ENCODE measurements at regions not wholly inside any gene's neighbourhood (a gene's known extent, or its start where the extent isn't known, plus 50 kb on each side); places are given as distances from the start of the nearest gene placed in this dataset.

DNA sequence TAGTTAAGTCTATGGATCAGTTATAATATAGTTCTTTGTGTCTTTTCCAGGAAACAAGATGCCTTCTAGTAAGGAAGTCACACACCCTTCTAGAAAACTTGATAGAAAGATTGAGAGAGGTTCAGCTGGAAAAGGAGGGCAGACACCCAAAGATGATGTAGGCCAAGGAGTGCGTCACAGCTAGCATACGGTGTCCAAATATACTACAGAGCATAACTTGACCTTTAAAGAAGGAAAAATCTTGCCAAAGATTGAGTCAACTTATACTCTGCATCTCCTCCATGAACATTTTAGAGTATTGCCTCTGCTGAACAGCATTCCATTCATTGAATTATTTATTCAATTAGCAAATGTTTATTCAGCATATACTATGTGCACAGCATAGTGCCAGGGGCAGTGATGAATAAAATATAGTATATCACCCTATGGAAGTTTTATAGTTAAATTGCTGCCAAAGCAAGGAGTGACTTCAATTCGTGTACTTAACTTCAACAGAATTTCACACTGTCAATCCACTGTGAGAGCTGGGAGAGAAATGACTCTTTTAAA lies 51.9 kb upstream of the SLC6A14 start:
- H3K27ac ChIP-seq: no peak overlapping the region
- no peak for DNase-seq (ENCODE audit: extremely low spot score in 2 of 2)
- H3K27me3 ChIP-seq: no peaks in the 10 kb centered on the region
- intact Hi-C loops (cut with DNase I): no loop called here
- H3K4me1 ChIP-seq: no peaks in the 10 kb centered on the region
- no peaks in the 10 kb centered on the region for H3K36me3 ChIP-seq
- H3K4me3 ChIP-seq: no peak overlapping the region
- H3K9me3 ChIP-seq: no peaks in the 10 kb centered on the region
- TF ChIP-seq POLR2AphosphoS5 (IDR thresholded peaks at IDR 0.05; ENCODE audit: insufficient read depth in 1 of 2, low read depth in 1 of 2): no peak
- no peak for TF ChIP-seq POLR2A (IDR thresholded peaks at IDR 0.05)
- TF ChIP-seq, protein P1, sequence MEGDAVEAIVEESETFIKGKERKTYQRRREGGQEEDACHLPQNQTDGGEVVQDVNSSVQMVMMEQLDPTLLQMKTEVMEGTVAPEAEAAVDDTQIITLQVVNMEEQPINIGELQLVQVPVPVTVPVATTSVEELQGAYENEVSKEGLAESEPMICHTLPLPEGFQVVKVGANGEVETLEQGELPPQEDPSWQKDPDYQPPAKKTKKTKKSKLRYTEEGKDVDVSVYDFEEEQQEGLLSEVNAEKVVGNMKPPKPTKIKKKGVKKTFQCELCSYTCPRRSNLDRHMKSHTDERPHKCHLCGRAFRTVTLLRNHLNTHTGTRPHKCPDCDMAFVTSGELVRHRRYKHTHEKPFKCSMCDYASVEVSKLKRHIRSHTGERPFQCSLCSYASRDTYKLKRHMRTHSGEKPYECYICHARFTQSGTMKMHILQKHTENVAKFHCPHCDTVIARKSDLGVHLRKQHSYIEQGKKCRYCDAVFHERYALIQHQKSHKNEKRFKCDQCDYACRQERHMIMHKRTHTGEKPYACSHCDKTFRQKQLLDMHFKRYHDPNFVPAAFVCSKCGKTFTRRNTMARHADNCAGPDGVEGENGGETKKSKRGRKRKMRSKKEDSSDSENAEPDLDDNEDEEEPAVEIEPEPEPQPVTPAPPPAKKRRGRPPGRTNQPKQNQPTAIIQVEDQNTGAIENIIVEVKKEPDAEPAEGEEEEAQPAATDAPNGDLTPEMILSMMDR (IDR thresholded peaks at IDR 0.05): no peak

Data from vagina (tissue), 2 donors.